HepG2 (cell line): ENCODE measurements at regions not wholly inside any gene's neighbourhood (a gene's known extent, or its start where the extent isn't known, plus 50 kb on each side); places are given as distances from the start of the nearest gene placed in this dataset.

Experiments used
- ATAC-seq: fragments of 200-7000 bp; cut with Tn5 transposase; 3 replicates; pipeline ENCODE4 v1.9.1; 2020; ENCODE audit warnings: mild to moderate bottlenecking, moderate library complexity
- BruUV-seq: library from RNA; stranded (reverse); fragments of 400-500 nt; replicated peaks from 2 replicates; lab custom pipeline; 2021; lab: Mats Ljungman, UMichigan
- CTCF ChIA-PET: fragments of 300-600 bp; formaldehyde crosslinking; extraction: SDS; loops from one replicate; lab custom pipeline; 2021; ENCODE audit warnings: low total read pairs, inconsistent platforms, low intra/inter-chr PET ratio; lab: Yijun Ruan, JAX
- POLR2A ChIA-PET: fragments of 350-600 bp; sonication (Branson Sonifier 250); formaldehyde crosslinking; loops from one replicate; lab custom pipeline; 2020; ENCODE audit warnings: antibody characterized with exemption, inconsistent platforms; lab: Yijun Ruan, JAX
- DNase-seq: peaks from one replicate; pipeline ENCODE4 v3.0.0-alpha.2; 2015; ENCODE audit warnings: low spot score
- FAIRE-seq: peaks from 3 replicates; lab custom pipeline; 2011; peaks lifted over from hg19 to GRCh38; lab: Jason Lieb, UNC
- H2AFZ ChIP-seq: one replicate; pipeline ENCODE4 v1.6.1; 2011; ENCODE audit warnings: low read length, inconsistent platforms
- H3K27ac ChIP-seq: fragments of 300-600 bp; 3 replicates; pipeline ENCODE4 v1.8.0; 2011; ENCODE audit warnings: mixed run types, mild to moderate bottlenecking, mixed read lengths, low read length, inconsistent platforms; ENCODE audit not compliant: insufficient read depth; ENCODE audit errors: extremely low read length
- H3K27me3 ChIP-seq, 2 experiments: fragments of 200-600 bp in 1 of 2; 2 replicates in 1 of 2; 3 replicates in 1 of 2; pipeline versions ENCODE4 v1.6.0 to v1.8.0; 2011; ENCODE audit warnings: low read length in 2 of 2, mild to moderate bottlenecking in 2 of 2, moderate library complexity in 2 of 2, inconsistent platforms in 1 of 2; ENCODE audit not compliant: insufficient read depth in 2 of 2, control insufficient read depth in 1 of 2
- H3K36me3 ChIP-seq, 2 experiments: fragments of 200-600 bp in 1 of 2; replicated peaks in 1 of 2; 2 replicates in 1 of 2; 3 replicates in 1 of 2; pipeline versions ENCODE4 v1.5.1 to v1.8.0; 2011; ENCODE audit warnings: low read length in 2 of 2, inconsistent platforms in 1 of 2; ENCODE audit not compliant: insufficient read depth in 2 of 2, control insufficient read depth in 1 of 2
- H3K4me1 ChIP-seq: 2 replicates; pipeline ENCODE4 v1.5.1; 2012; ENCODE audit warnings: low read length, inconsistent platforms; ENCODE audit not compliant: insufficient read depth
- H3K4me2 ChIP-seq: 2 replicates; pipeline ENCODE4 v1.6.0; 2011; ENCODE audit warnings: low read depth, low read length, inconsistent platforms
- H3K4me3 ChIP-seq, 3 experiments: fragments of 200-600 bp in 1 of 3; sonication (generic), shearing (Covaris generic) in 1 of 3; replicated peaks in 1 of 3; 2 replicates each; pipeline ENCODE4 v1.5.1; 2011 to 2016; ENCODE audit warnings: low read length in 3 of 3, inconsistent platforms in 2 of 3, low read depth in 2 of 3, mild to moderate bottlenecking in 2 of 3, control low read depth in 1 of 3, mixed read lengths in 1 of 3; ENCODE audit not compliant: insufficient read depth in 1 of 3
- H3K79me2 ChIP-seq: one replicate; pipeline ENCODE4 v1.6.1; 2011; ENCODE audit warnings: low read length, inconsistent platforms; ENCODE audit not compliant: insufficient read depth
- H3K9ac ChIP-seq: 2 replicates; pipeline ENCODE4 v1.6.0; 2011; ENCODE audit warnings: mild to moderate bottlenecking, low read depth, low read length, inconsistent platforms; ENCODE audit not compliant: insufficient read depth
- H3K9me3 ChIP-seq: 2 replicates; pipeline ENCODE4 v1.5.1; 2012; ENCODE audit warnings: mild to moderate bottlenecking, low read length
- H4K20me1 ChIP-seq: 2 replicates; pipeline ENCODE4 v1.6.0; 2011; ENCODE audit warnings: inconsistent platforms, mild to moderate bottlenecking, low read length, moderate library complexity; ENCODE audit not compliant: insufficient read depth
- ATF7 ChIP-seq, 2 experiments: fragments of 450-650 bp in 1 of 2; sonication (generic) in 1 of 2; formaldehyde crosslinking in 1 of 2; IDR thresholded peaks; 2 replicates each; pipeline versions ENCODE4 v1.4.0 to v1.6.1; 2016 to 2020; ENCODE audit warnings: antibody characterized with exemption in 1 of 2, mild to moderate bottlenecking in 1 of 2, missing genetic modification reagents in 1 of 2
- BORCS8-MEF2B ChIP-seq: sonication (generic); formaldehyde crosslinking; IDR thresholded peaks from 2 replicates; pipeline ENCODE4 v1.8.0; 2022; ENCODE audit warnings: mild to moderate bottlenecking, missing genetic modification reagents
- CREB1 ChIP-seq, 2 experiments: fragments of 450-650 bp in 1 of 2; IDR thresholded peaks; 2 replicates each; pipeline ENCODE4 v1.6.1; 2016 to 2017; ENCODE audit warnings: control low read depth in 1 of 2, mild to moderate bottlenecking in 1 of 2, missing compliant biosample characterization in 1 of 2, missing genetic modification characterization in 1 of 2
- DPF2 ChIP-seq: sonication (generic); formaldehyde crosslinking; IDR thresholded peaks from 2 replicates; pipeline ENCODE4 v1.4.0; 2020; ENCODE audit warnings: mild to moderate bottlenecking, low read depth, missing genetic modification reagents, borderline replicate concordance
- MEF2D ChIP-seq: sonication (generic); formaldehyde crosslinking; IDR thresholded peaks from 2 replicates; pipeline ENCODE4 v1.5.1; 2020; ENCODE audit warnings: mild to moderate bottlenecking, missing genetic modification reagents
- MZF1 ChIP-seq: sonication (generic); formaldehyde crosslinking; IDR thresholded peaks from 2 replicates; pipeline ENCODE4 v1.8.1; 2023; ENCODE audit warnings: mild to moderate bottlenecking, missing genetic modification reagents, borderline replicate concordance
- SRSF4 ChIP-seq: fragments of 200-400 bp; formaldehyde crosslinking; IDR thresholded peaks from one replicate; pipeline ENCODE4 v1.6.1; 2018; ENCODE audit warnings: mild to moderate bottlenecking, low read depth, low read length, moderate library complexity; ENCODE audit not compliant: poor library complexity, severe bottlenecking
- WGBS: methylation state at CpG from one replicate; pipeline ENCODE4 v1.1.6; 2017; ENCODE audit warnings: low lambda C conversion rate; 5-methylcytosine and 5-hydroxymethylcytosine counted together
- in situ Hi-C: cut with HindIII; loops from 2 replicates; pipeline ENCODE4 v1.10.0; 2017; ENCODE audit warnings: low pct_unique_long_range_greater_than_20kb; ENCODE audit not compliant: extremely low pct_ligation_motif_present
- intact Hi-C: fragments of 100-400 bp; cut with micrococcal nuclease; formaldehyde crosslinking; loops from one replicate; pipeline ENCODE4 v1.10.0; 2022; ENCODE audit not compliant: unreplicated experiment

GRCh38 chr1:57957576-57957975 lies 533.7 kb upstream of the DAB1 start:
- POLR2A ChIA-PET = no interaction called here

GRCh38 chr1:57951390-57951789 lies 527.5 kb upstream of the DAB1 start:
- H3K36me3 ChIP-seq = no peaks in the 10 kb centered on the region
- no peaks in the 10 kb centered on the region for H3K27me3 ChIP-seq
- H3K79me2 ChIP-seq = no peaks in the 10 kb centered on the region
- POLR2A ChIA-PET = no interaction called here
- in situ Hi-C loops = no loop called here
- WGBS = 0% methylated on average over 3 of the region's 4 CpGs
- BruUV-seq = no TSS peak
- no peaks in the 10 kb centered on the region for H3K4me1 ChIP-seq
- DNase-seq = no peak
- FAIRE-seq = no peak
- H3K27ac ChIP-seq = no peak overlapping the region
- H4K20me1 ChIP-seq = no peaks in the 10 kb centered on the region
- H3K9me3 ChIP-seq = no peaks in the 10 kb centered on the region
- intact Hi-C loops = no loop called here
- no peak overlapping the region for H2AFZ ChIP-seq
- TF ChIP-seq CREB1 (IDR thresholded peaks at IDR 0.05) (peak; percentile 90), CREB1 (CRISPR knock-in tag; IDR thresholded peaks at IDR 0.05) (no peak), ATF7 (IDR thresholded peaks at IDR 0.05) (peak; percentile 63), ATF7 (CRISPR knock-in tag; IDR thresholded peaks at IDR 0.05) (no peak), DPF2 (CRISPR knock-in tag) (no peak)
- TF ChIP-seq, all 625 proteins: peak for 2
- Histone ChIP-seq H3K4me3 (no peak overlapping the region), H3K4me2 (no peak overlapping the region), H3K9ac (no peak overlapping the region)
- CTCF ChIA-PET = no interaction called here
- no peak for ATAC-seq

More at GRCh38 chr1:57957576-57957975, 533.7 kb upstream of the DAB1 start:
- Histone ChIP-seq H3K36me3 (no peaks in the 10 kb centered on the region), H2AFZ (no peak overlapping the region), H3K4me3 (no peak overlapping the region), H3K27ac (no peak overlapping the region), H3K9ac (no peak overlapping the region), H3K27me3 (no peaks in the 10 kb centered on the region), H3K4me2 (no peak overlapping the region), H3K79me2 (no peaks in the 10 kb centered on the region), H3K4me1 (no peaks in the 10 kb centered on the region), H3K9me3 (no peaks in the 10 kb centered on the region), H4K20me1 (no peaks in the 10 kb centered on the region)
- no TSS peak for BruUV-seq
- in situ Hi-C loops = no loop called here
- intact Hi-C loops = no loop called here
- DNase-seq (no peak), ATAC-seq (no peak), FAIRE-seq (no peak)
- CTCF ChIA-PET = no interaction called here
- 3% methylated on average over 2 of the region's 2 CpGs for WGBS
- TF ChIP-seq MZF1 (CRISPR knock-in tag) = no peak
- no peak for TF ChIP-seq MEF2D (CRISPR knock-in tag)
- no peak for TF ChIP-seq SRSF4
- TF ChIP-seq BORCS8-MEF2B (CRISPR knock-in tag) = no peak
